D721Med (cell line): ENCODE measurements at regions not wholly inside any gene's neighbourhood (a gene's known extent, or its start where the extent isn't known, plus 50 kb on each side); places are given as distances from the start of the nearest gene placed in this dataset.

Experiments
- DNase-seq: peaks from one replicate; pipeline ENCODE4 v3.0.0; 2011; ENCODE audit warnings: low spot score; ENCODE audit not compliant: insufficient read length
- FAIRE-seq: peaks from 2 replicates; lab custom pipeline; 2011; peaks lifted over from hg19 to GRCh38; lab: Jason Lieb, UNC
- TF ChIP-seq, protein P1 (sequence below): IDR thresholded peaks from 2 replicates; pipeline ENCODE4 v1.5.1; 2012; ENCODE audit warnings: mild to moderate bottlenecking, control low read depth; ENCODE audit not compliant: insufficient read depth; ENCODE audit errors: missing control alignments

DNA sequence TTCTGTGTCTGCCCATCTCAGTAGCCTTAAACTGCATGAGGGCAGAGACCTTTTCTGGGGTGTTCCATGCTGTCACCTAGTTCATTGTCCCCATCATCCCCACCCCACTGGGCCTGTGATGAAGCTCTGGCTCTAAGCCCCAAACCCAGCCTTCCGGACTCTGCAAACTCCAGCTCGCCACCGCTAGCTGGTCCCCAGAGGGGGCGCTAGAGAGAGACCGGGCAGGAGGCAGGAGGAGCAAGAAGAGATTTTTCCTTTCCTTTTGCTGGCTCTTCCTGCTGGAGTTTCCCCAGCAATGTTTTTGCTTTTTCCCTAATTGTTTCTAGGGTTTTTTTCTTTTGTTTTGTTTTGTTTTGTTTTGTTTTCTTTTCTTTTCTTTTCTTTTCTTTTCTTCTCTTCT is 234.4 kb downstream of the TEX36 start:
- DNase-seq, result no peak
- TF ChIP-seq, protein P1, sequence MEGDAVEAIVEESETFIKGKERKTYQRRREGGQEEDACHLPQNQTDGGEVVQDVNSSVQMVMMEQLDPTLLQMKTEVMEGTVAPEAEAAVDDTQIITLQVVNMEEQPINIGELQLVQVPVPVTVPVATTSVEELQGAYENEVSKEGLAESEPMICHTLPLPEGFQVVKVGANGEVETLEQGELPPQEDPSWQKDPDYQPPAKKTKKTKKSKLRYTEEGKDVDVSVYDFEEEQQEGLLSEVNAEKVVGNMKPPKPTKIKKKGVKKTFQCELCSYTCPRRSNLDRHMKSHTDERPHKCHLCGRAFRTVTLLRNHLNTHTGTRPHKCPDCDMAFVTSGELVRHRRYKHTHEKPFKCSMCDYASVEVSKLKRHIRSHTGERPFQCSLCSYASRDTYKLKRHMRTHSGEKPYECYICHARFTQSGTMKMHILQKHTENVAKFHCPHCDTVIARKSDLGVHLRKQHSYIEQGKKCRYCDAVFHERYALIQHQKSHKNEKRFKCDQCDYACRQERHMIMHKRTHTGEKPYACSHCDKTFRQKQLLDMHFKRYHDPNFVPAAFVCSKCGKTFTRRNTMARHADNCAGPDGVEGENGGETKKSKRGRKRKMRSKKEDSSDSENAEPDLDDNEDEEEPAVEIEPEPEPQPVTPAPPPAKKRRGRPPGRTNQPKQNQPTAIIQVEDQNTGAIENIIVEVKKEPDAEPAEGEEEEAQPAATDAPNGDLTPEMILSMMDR, result peak; percentile 58
- FAIRE-seq, result no peak

DNA sequence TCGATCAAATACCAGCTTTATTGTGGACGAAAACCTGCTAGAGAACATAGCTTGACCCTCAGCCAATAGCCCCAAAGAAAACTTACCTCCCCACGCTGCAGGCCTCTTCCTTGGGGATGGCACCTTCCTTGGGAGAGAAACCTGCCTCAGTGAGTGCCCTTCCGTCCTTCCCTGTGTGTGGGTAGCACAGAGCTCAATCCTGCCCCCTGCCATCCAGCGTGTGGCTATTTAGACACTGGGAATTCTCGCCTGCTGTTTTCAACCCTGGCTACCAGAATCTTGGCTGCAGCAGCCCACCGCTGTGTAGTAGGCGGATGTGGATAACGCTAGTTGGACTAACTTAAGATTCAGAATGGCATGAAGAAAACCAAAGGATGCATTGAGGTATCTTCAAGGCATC is 238.2 kb downstream of the TEX36 start:
- TF ChIP-seq, protein P1, result no peak
- no peak for DNase-seq
- no peak for FAIRE-seq

DNA sequence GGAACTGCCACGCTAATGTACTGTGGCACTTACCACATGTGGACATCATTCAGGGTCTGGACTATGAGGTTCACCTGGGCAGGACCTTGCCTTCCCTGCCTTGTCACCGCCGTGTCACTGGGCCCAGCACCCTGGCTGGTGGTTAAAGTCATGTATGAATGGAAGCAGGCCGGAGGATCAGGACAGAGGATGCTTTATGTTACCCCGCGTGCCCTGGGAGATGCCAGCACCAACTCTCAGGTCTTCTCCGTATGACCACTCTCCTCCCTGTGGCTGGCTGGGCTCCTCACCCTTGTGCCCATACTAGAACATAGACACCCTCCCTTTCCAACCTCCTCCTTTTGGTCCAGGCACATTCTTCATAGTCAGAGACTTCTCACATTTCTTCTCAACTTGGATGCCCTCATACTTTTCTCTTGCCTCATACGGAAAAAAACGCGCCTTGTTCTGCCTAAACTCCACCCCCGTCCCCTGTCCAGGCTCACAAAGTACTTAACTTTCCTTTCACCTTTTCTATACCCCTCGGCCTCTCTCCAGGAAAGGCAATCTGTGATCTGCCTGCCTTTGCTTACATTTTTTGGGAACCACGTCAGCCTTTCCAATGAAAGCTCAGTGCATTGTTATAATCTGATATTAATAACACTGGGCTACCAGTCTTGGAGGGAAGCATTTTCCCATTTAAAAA is 240.0 kb downstream of the TEX36 start:
- FAIRE-seq, result no peak
- no peak for DNase-seq
- TF ChIP-seq, protein P1, result no peak

DNA sequence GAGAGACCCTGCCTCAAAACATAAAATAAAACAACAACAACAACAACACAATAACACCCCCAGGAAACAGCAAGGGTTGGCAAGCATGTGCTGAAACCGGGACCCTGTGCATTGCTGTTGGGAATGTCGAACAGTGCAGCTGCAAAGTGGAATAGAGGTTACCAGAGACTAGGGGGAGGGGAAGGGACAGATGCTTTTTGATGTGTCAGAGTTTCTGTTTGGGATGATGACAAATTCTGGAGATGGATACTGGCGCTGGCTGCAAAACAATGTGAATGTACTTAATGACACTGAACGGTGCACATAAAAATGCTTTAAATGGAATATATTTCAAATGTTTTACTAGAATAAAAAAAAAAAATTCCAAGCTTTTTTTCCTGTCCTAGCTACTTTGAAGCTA is 241.8 kb downstream of the TEX36 start:
- FAIRE-seq (no peak), DNase-seq (no peak)
- TF ChIP-seq, protein P1, result no peak

DNA sequence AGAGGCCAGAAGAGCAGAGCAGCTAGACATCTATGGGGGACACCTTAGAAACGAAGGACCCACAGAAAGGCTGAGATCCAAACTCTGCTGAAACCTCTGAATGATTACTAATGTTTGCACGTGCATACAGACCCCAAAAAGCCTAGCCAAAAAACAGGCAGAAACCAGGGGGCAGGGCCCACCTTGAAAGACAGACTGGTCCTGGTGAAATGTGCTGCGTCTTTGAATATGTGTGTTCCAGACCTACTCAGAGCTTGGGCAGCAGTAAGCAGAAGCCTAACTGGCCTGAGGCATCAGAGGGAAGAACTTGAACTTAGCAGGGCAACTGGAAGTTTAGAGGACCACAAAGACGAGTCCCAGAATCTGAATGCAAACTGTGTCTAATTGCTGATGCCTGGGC is 251.8 kb downstream of the TEX36 start:
- TF ChIP-seq, protein P1, result no peak
- DNase-seq (no peak), FAIRE-seq (no peak)

DNA sequence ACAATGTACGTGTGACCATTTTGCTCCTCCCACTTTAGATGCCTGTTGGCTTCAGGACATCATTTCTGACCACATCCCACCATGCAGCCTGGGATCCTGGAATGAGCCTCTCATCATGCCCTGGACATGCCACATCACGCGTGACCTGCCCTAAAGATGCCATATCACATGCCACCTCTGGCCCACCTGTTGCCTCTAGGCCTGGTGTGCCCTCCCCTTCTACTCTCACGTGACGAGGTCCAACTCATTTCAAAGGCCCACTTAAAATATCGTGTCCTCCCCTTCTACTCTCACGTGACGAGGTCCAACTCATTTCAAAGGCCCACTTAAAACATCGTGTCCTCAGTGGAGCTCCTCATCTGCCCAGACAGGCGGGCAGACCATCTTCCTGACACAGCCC is 254.9 kb downstream of the TEX36 start:
- no peak for DNase-seq
- TF ChIP-seq, protein P1, result no peak
- no peak for FAIRE-seq

DNA sequence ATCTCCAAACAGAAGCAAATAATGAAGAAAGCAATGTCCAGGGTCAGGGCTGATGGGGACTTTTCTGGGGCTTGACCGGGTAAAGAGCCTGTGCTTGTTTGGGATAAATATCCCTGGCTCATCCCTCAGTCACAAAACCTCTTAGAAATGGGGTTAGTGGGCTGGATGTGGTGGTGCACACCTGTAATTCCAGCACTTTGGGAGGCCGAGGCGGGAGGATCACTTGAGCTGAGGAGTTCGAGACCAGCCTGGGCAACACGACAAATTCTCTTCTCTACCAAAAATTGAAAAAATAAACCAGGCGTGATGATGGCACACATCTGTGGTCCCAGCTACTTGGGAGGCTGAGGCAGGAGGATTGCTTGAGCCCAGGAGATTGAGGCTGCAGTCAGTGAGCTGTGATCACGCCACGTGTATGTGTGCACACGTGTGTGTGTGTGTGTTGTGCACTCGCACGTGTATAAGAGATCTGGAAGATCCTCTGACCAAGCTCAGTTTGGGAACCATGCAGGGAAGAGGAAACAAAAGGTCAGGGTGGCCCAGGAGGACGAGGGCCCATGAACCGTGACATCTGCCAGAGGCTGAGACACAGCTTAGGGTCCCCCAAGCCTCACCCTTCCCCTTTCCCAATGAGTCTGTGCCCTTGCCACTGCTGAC is 258.6 kb downstream of the TEX36 start:
- TF ChIP-seq, protein P1, result no peak
- DNase-seq (no peak), FAIRE-seq (no peak)
